A673 (cell line): ENCODE measurements at regions not wholly inside any gene's neighbourhood (a gene's known extent, or its start where the extent isn't known, plus 50 kb on each side); places are given as distances from the start of the nearest gene placed in this dataset.

ENCODE experiments used
- BruUV-seq: library from RNA; stranded (reverse); fragments of 400-500 nt; replicated peaks from 2 replicates; lab custom pipeline; 2021; lab: Mats Ljungman, UMichigan
- CTCF ChIA-PET: fragments of 300-600 bp; sonication (Branson Sonifier 250); formaldehyde crosslinking; loops from one replicate; lab custom pipeline; 2022; ENCODE audit warnings: antibody characterized with exemption; lab: Charles Lee
- POLR2A ChIA-PET: fragments of 300-600 bp; sonication (Branson Sonifier 250); formaldehyde crosslinking; loops from one replicate; lab custom pipeline; 2022; ENCODE audit warnings: antibody characterized with exemption; ENCODE audit not compliant: low non-redundant PET; lab: Charles Lee
- DNase-seq: peaks from one replicate; pipeline ENCODE4 v3.0.0-alpha.2; 2015; ENCODE audit warnings: low spot score
- H3K27ac ChIP-seq: fragments of 200-600 bp; sonication (generic); 2 replicates; pipeline ENCODE4 v1.5.1; 2016; ENCODE audit warnings: mixed run types, low read depth, mild to moderate bottlenecking, mixed read lengths, antibody characterized with exemption, low read length; ENCODE audit not compliant: poor library complexity, severe bottlenecking
- H3K27me3 ChIP-seq: fragments of 200-600 bp; sonication (generic); replicated peaks from 2 replicates; pipeline ENCODE4 v1.6.1; 2017; ENCODE audit warnings: mixed run types, low read depth, mild to moderate bottlenecking, mixed read lengths, antibody characterized with exemption, low read length; ENCODE audit not compliant: insufficient read depth, poor library complexity
- H3K36me3 ChIP-seq: fragments of 200-600 bp; sonication (generic); 2 replicates; pipeline ENCODE4 v1.6.1; 2016; ENCODE audit warnings: mixed run types, mild to moderate bottlenecking, mixed read lengths, antibody characterized with exemption, low read length; ENCODE audit not compliant: insufficient read depth, poor library complexity, severe bottlenecking
- H3K4me1 ChIP-seq: fragments of 200-600 bp; sonication (generic); 2 replicates; pipeline ENCODE4 v1.6.1; 2017; ENCODE audit warnings: mixed run types, mild to moderate bottlenecking, mixed read lengths, antibody characterized with exemption, low read length; ENCODE audit not compliant: insufficient read depth, poor library complexity, severe bottlenecking
- H3K4me3 ChIP-seq: fragments of 200-600 bp; sonication (generic); 2 replicates; pipeline ENCODE4 v1.5.1; 2016; ENCODE audit warnings: low read depth, mixed run types, mild to moderate bottlenecking, mixed read lengths, low read length; ENCODE audit not compliant: poor library complexity, severe bottlenecking
- H3K9me3 ChIP-seq: fragments of 200-600 bp; sonication (generic); 2 replicates; pipeline ENCODE4 v1.6.1; 2016; ENCODE audit warnings: mixed run types, low read depth, mild to moderate bottlenecking, mixed read lengths, antibody characterized with exemption, low read length; ENCODE audit not compliant: poor library complexity, severe bottlenecking
- EZH2 ChIP-seq: fragments of 200-600 bp; sonication (generic); IDR thresholded peaks from 2 replicates; pipeline ENCODE4 v1.6.1; 2017; ENCODE audit warnings: borderline replicate concordance, low read depth, mild to moderate bottlenecking, mixed read lengths, antibody characterized with exemption, low read length; ENCODE audit not compliant: poor library complexity, severe bottlenecking
- intact Hi-C: fragments of 100-400 bp; cut with micrococcal nuclease; formaldehyde crosslinking; loops from one replicate; pipeline ENCODE4 v1.10.0; 2022; ENCODE audit not compliant: unreplicated experiment
- TF ChIP-seq, protein P1 (sequence below): fragments of 300-800, 200-600 bp; sonication (generic); conservative IDR thresholded peaks from 2 replicates; pipeline ENCODE4 v1.5.1; 2017; ENCODE audit warnings: low read depth, mild to moderate bottlenecking, antibody characterized with exemption, low read length, moderate library complexity, mixed read lengths

DNA sequence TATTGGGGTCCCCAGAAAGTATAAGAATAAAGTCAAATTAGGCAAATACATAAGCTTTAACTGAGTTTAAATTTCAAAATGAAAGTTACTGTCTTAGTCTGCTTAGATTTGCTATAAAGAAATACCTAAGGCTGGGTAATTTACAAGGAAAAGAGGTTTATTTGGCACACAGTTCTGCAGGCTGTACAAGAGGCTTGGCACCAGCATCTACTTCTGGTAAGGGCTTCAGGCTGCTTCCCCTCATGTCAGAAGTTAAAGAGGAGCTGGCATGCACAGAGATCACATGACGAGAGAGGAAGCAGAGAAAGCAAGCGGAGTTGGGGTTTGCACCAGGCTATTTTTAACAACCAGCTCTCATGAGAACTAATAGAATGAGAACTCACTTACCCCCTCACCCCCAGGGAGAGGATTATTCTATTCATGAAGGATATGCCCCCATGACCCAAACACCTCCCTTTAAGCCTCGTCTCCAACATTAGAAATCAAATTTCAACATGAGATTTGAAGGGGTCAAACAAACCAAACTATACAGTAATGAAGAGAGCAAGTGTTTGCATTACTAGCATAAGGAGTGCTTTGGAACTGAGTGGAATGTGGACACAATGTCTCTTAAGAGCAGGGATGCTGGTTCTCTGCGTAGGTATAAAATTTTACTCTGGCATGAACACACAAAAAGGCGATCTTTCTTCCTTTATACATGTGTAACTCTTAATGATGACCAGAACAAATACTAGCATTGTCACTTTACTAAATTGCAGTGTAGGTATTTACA lies 292.8 kb upstream of the PMFBP1 start:
- BruUV-seq = no TSS peak
- Histone ChIP-seq H3K4me1 (no peaks in the 10 kb centered on the region), H3K4me3 (no peak overlapping the region), H3K27ac (no peak overlapping the region), H3K9me3 (no peaks in the 10 kb centered on the region), H3K36me3 (no peaks in the 10 kb centered on the region), H3K27me3 (no peaks in the 10 kb centered on the region)
- TF ChIP-seq, protein P1, sequence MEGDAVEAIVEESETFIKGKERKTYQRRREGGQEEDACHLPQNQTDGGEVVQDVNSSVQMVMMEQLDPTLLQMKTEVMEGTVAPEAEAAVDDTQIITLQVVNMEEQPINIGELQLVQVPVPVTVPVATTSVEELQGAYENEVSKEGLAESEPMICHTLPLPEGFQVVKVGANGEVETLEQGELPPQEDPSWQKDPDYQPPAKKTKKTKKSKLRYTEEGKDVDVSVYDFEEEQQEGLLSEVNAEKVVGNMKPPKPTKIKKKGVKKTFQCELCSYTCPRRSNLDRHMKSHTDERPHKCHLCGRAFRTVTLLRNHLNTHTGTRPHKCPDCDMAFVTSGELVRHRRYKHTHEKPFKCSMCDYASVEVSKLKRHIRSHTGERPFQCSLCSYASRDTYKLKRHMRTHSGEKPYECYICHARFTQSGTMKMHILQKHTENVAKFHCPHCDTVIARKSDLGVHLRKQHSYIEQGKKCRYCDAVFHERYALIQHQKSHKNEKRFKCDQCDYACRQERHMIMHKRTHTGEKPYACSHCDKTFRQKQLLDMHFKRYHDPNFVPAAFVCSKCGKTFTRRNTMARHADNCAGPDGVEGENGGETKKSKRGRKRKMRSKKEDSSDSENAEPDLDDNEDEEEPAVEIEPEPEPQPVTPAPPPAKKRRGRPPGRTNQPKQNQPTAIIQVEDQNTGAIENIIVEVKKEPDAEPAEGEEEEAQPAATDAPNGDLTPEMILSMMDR = no peak
- TF ChIP-seq EZH2 = no peak
- intact Hi-C loops = loop anchor here (5.0 kb wide), 3 partner anchors 62 to 337 kb away; no protein-coding TSS in a partner anchor
- ChIA-PET CTCF (no interaction called here), POLR2A (no interaction called here)
- DNase-seq = no peak

DNA sequence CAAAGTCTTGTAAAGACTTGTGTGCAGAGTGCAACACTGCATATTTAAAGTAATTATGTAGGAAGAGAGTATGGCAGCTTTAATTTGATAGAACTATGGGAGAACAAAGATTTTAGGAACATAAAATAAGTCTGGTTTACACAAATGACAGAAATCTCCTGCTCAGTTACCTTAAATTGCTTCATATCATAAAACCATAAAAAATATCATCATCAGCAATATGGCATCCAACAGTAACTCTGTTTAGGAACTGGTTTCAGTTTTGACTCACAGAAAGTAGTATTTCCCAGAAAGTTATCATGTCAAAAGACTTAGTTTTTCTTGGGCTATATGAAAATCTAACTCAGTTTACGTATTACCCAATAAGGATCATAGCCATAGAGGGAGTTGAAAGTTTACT lies 292.1 kb upstream of the PMFBP1 start:
- Histone ChIP-seq H3K27ac (no peak overlapping the region), H3K36me3 (no peaks in the 10 kb centered on the region), H3K9me3 (no peaks in the 10 kb centered on the region), H3K4me3 (no peak overlapping the region), H3K4me1 (no peaks in the 10 kb centered on the region), H3K27me3 (no peaks in the 10 kb centered on the region)
- intact Hi-C loops = no loop called here
- no TSS peak for BruUV-seq
- POLR2A ChIA-PET = no interaction called here
- TF ChIP-seq, protein P1 = no peak
- TF ChIP-seq EZH2 = no peak
- DNase-seq = no peak
- CTCF ChIA-PET = no interaction called here

DNA sequence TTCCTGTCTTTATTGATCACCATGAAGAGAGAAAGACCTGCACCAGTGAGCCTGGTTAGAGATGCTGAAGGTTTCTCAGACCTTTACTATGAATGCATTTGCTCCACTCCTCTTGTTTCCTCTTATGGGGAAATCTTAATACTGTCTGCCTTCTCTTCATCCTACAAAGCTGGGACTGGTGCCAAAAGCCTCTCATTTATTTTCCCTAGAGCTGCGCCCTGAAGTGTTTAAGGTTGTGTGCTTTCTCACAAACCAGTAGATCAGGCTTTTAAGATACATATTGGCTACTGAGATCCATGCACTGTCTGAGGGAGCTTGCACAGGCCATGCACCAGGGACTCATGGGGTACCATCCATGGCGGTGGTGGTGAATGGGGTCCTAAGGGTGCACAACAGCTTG lies 286.1 kb upstream of the PMFBP1 start:
- TF ChIP-seq, protein P1 = no peak
- no peak for TF ChIP-seq EZH2
- no peaks in the 10 kb centered on the region for H3K27me3 ChIP-seq
- no peaks in the 10 kb centered on the region for H3K4me1 ChIP-seq
- no peaks in the 10 kb centered on the region for H3K9me3 ChIP-seq
- ChIA-PET CTCF (no interaction called here), POLR2A (no interaction called here)
- no peak overlapping the region for H3K27ac ChIP-seq
- intact Hi-C loops = no loop called here
- DNase-seq = no peak
- no peak overlapping the region for H3K4me3 ChIP-seq
- no TSS peak for BruUV-seq
- no peaks in the 10 kb centered on the region for H3K36me3 ChIP-seq
